ENCODE measurements at regions not wholly inside any gene's neighbourhood (a gene's known extent, or its start where the extent isn't known, plus 50 kb on each side); places are given as distances from the start of the nearest gene placed in this dataset.

- intact Hi-C loops (cut with micrococcal nuclease; ENCODE audit: unreplicated experiment) = no loop called here
- Histone ChIP-seq H3K9me3 (ENCODE audit: control insufficient read depth, insufficient read depth, low read depth, low read length) (no peaks in the 10 kb centered on the region), H3K4me1 (ENCODE audit: control insufficient read depth, insufficient read depth, low read length) (no peaks in the 10 kb centered on the region), H3K27me3 (ENCODE audit: control insufficient read depth, insufficient read depth, low read length) (peaks cover 9% of the 10 kb centered on the region; the same call in 1 of the 2 replicates), H3K27ac (ENCODE audit: low read length) (no peak overlapping the region), H3K36me3 (ENCODE audit: control insufficient read depth, insufficient read depth, low read length) (no peaks in the 10 kb centered on the region), H3K4me3 (ENCODE audit: low read depth in 2 of 2, low read length in 2 of 2) (no peak overlapping the region)
- ChIA-PET CTCF (no interaction called here), POLR2A (no interaction called here)
- ATAC-seq (no peak), DNase-seq (ENCODE audit: low read depth, low spot score) (no peak)
- in situ Hi-C loops (cut with HindIII; ENCODE audit: low pct_unique_long_range_greater_than_20kb, low sequenced_read_pairs) = no loop called here
- no TSS peak for BruUV-seq (replicated peaks)
- TF ChIP-seq REST (IDR thresholded peaks at IDR 0.05; ENCODE audit: insufficient read depth in 1 of 2, low read depth in 2 of 2, low read length in 1 of 2) = no peak
- no peak for TF ChIP-seq TCF7L2 (IDR thresholded peaks at IDR 0.05; ENCODE audit: low read depth, low read length)
- TF ChIP-seq SIN3A (IDR thresholded peaks at IDR 0.05; ENCODE audit: borderline replicate concordance, insufficient read depth, low read depth, low read length) = no peak
- TF ChIP-seq, protein P1, sequence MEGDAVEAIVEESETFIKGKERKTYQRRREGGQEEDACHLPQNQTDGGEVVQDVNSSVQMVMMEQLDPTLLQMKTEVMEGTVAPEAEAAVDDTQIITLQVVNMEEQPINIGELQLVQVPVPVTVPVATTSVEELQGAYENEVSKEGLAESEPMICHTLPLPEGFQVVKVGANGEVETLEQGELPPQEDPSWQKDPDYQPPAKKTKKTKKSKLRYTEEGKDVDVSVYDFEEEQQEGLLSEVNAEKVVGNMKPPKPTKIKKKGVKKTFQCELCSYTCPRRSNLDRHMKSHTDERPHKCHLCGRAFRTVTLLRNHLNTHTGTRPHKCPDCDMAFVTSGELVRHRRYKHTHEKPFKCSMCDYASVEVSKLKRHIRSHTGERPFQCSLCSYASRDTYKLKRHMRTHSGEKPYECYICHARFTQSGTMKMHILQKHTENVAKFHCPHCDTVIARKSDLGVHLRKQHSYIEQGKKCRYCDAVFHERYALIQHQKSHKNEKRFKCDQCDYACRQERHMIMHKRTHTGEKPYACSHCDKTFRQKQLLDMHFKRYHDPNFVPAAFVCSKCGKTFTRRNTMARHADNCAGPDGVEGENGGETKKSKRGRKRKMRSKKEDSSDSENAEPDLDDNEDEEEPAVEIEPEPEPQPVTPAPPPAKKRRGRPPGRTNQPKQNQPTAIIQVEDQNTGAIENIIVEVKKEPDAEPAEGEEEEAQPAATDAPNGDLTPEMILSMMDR (IDR thresholded peaks at IDR 0.05) = no peak
- no peak for TF ChIP-seq POLR2AphosphoS5 (IDR thresholded peaks at IDR 0.05; ENCODE audit: low read depth, low read length)
Observed at GRCh38 chr2:23302591-23302990, 82.4 kb upstream of the KLHL29 start.

GRCh38 chr2:23306401-23306800, 78.6 kb upstream of the KLHL29 start:
- H3K4me1 ChIP-seq (ENCODE audit: control insufficient read depth, insufficient read depth, low read length) = no peaks in the 10 kb centered on the region
- POLR2A ChIA-PET = no interaction called here
- DNase-seq (ENCODE audit: low read depth, low spot score) = no peak

More at GRCh38 chr2:23306401-23306800, 78.6 kb upstream of the KLHL29 start:
- CTCF ChIA-PET = no interaction called here
- TF ChIP-seq TCF7L2 (IDR thresholded peaks at IDR 0.05; ENCODE audit: low read depth, low read length) (no peak), REST (IDR thresholded peaks at IDR 0.05; ENCODE audit: insufficient read depth in 1 of 2, low read depth in 2 of 2, low read length in 1 of 2) (no peak), SIN3A (IDR thresholded peaks at IDR 0.05; ENCODE audit: borderline replicate concordance, insufficient read depth, low read depth, low read length) (no peak), POLR2AphosphoS5 (IDR thresholded peaks at IDR 0.05; ENCODE audit: low read depth, low read length) (no peak)
- TF ChIP-seq, protein P1 (IDR thresholded peaks at IDR 0.05) = no peak
- Histone ChIP-seq H3K9me3 (ENCODE audit: control insufficient read depth, insufficient read depth, low read depth, low read length) (no peaks in the 10 kb centered on the region), H3K27me3 (ENCODE audit: control insufficient read depth, insufficient read depth, low read length) (peaks cover 8% of the 10 kb centered on the region; the same call in 1 of the 2 replicates), H3K4me3 (ENCODE audit: low read depth in 2 of 2, low read length in 2 of 2) (no peak overlapping the region), H3K36me3 (ENCODE audit: control insufficient read depth, insufficient read depth, low read length) (no peaks in the 10 kb centered on the region), H3K27ac (ENCODE audit: low read length) (no peak overlapping the region)
- no peak for ATAC-seq
- intact Hi-C loops (cut with micrococcal nuclease; ENCODE audit: unreplicated experiment) (no loop called here), in situ Hi-C loops (cut with HindIII; ENCODE audit: low pct_unique_long_range_greater_than_20kb, low sequenced_read_pairs) (no loop called here)
- no TSS peak for BruUV-seq (replicated peaks)

All from Panc1 (cell line).